ENCODE measurements at regions not wholly inside any gene's neighbourhood (a gene's known extent, or its start where the extent isn't known, plus 50 kb on each side); places are given as distances from the start of the nearest gene placed in this dataset.

DNA sequence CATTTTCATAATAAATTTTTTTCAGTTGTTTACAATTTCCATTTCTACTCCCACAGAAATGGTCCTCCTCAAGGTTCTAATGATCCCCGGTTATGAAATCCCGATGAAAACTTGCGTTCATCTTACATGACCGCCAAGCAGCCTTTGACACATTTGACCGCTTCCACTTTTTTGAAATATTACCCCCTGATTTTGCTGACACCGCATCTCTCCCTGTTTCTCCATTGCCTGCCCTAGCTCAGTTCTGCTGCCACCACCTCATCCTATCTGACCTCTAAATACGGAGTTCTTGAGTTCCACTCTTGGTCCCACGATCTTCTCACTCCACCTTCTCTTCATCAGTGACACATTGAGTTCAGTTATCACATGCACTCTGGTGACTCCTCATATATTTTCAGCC, 74.1 kb downstream of the SLC35B3 start:
- H3K27me3 ChIP-seq: no peaks in the 10 kb centered on the region
- H3K9me3 ChIP-seq: no peaks in the 10 kb centered on the region
- H3K36me3 ChIP-seq: no peaks in the 10 kb centered on the region
- no peak for DNase-seq (ENCODE audit: extremely low spot score)
- WGBS: 94% methylated on average over 8 of the region's 8 CpGs
- intact Hi-C loops (cut with DNase I): no loop called here
- no peaks in the 10 kb centered on the region for H3K4me1 ChIP-seq
- no peak overlapping the region for H3K4me3 ChIP-seq
- TF ChIP-seq EP300 (IDR thresholded peaks at IDR 0.05): no peak
- TF ChIP-seq POLR2A (IDR thresholded peaks at IDR 0.05; ENCODE audit: low read depth): no peak
- TF ChIP-seq, protein P1, sequence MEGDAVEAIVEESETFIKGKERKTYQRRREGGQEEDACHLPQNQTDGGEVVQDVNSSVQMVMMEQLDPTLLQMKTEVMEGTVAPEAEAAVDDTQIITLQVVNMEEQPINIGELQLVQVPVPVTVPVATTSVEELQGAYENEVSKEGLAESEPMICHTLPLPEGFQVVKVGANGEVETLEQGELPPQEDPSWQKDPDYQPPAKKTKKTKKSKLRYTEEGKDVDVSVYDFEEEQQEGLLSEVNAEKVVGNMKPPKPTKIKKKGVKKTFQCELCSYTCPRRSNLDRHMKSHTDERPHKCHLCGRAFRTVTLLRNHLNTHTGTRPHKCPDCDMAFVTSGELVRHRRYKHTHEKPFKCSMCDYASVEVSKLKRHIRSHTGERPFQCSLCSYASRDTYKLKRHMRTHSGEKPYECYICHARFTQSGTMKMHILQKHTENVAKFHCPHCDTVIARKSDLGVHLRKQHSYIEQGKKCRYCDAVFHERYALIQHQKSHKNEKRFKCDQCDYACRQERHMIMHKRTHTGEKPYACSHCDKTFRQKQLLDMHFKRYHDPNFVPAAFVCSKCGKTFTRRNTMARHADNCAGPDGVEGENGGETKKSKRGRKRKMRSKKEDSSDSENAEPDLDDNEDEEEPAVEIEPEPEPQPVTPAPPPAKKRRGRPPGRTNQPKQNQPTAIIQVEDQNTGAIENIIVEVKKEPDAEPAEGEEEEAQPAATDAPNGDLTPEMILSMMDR (IDR thresholded peaks at IDR 0.05): no peak
- TF ChIP-seq POLR2AphosphoS5 (IDR thresholded peaks at IDR 0.05): no peak
- no peak overlapping the region for H3K27ac ChIP-seq (replicated peaks in 1 of 4)

DNA sequence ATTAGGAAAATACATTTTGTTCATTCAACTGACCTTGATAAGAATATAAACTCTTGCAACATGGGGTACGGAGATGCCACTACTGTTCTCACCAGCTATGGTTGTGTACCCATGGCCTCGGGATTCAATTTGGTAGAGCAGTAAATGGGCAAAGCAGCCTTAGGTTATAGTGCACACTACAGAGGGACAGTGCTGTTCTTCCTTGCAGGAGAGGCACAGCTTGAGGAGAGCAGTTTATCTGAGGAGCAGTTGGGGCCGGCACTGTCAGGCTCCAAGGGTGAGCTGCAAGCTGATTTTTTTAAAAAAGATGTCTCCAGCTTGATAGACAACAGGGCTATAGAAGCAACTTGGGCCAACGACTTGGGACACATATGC, 82.4 kb downstream of the SLC35B3 start:
- H3K9me3 ChIP-seq: no peaks in the 10 kb centered on the region
- H3K4me3 ChIP-seq: no peak overlapping the region
- no peaks in the 10 kb centered on the region for H3K27me3 ChIP-seq
- H3K36me3 ChIP-seq: no peaks in the 10 kb centered on the region
- no peak for TF ChIP-seq EP300 (IDR thresholded peaks at IDR 0.05)
- TF ChIP-seq POLR2A (IDR thresholded peaks at IDR 0.05; ENCODE audit: low read depth): no peak
- TF ChIP-seq, protein P1 (IDR thresholded peaks at IDR 0.05): no peak
- TF ChIP-seq POLR2AphosphoS5 (IDR thresholded peaks at IDR 0.05): no peak
- 78% methylated on average over 4 of the region's 4 CpGs for WGBS
- no peak for DNase-seq (ENCODE audit: extremely low spot score)
- no peak overlapping the region for H3K27ac ChIP-seq (replicated peaks in 1 of 4)
- H3K4me1 ChIP-seq: no peaks in the 10 kb centered on the region
- intact Hi-C loops (cut with DNase I): no loop called here

DNA sequence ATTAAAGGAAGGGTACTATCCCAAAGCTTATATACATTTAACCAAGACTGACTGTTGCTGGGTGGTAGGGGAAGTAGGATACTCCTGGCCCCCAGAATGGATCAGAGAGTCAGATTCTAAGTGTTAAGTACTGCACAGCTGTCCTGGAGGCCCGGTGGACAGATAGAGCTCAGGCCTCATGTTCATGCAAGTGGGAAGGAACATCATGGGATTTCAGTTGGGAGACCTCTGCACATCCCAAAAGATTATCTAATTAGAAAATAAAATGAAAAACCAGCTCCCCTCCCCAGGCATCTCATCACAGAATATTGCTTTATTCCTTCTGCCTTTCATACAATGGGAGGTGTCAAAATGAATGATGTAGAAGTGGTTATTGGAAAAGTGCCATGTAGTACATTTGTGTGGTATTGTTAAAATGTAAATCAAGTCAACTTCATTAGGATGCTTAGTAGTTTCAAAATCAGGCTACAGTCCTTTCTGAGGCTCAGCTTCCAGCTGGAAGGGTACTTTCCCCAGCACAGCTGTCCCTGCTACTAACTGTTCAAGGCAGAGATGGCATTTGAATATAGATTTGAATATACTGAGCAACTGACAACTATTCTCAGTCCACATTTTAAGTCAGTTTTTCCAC, 82.9 kb downstream of the SLC35B3 start:
- H3K4me1 ChIP-seq: no peaks in the 10 kb centered on the region
- no peaks in the 10 kb centered on the region for H3K27me3 ChIP-seq
- TF ChIP-seq POLR2AphosphoS5 (IDR thresholded peaks at IDR 0.05): no peak
- TF ChIP-seq POLR2A (IDR thresholded peaks at IDR 0.05; ENCODE audit: low read depth): no peak
- TF ChIP-seq, protein P1 (IDR thresholded peaks at IDR 0.05): no peak
- TF ChIP-seq EP300 (IDR thresholded peaks at IDR 0.05): no peak
- H3K4me3 ChIP-seq: no peak overlapping the region
- H3K36me3 ChIP-seq: no peaks in the 10 kb centered on the region
- H3K27ac ChIP-seq (replicated peaks in 1 of 4): no peak overlapping the region
- intact Hi-C loops (cut with DNase I): no loop called here
- DNase-seq (ENCODE audit: extremely low spot score): no peak
- WGBS: 100% methylated on average over 1 of the region's 1 CpG
- no peaks in the 10 kb centered on the region for H3K9me3 ChIP-seq

DNA sequence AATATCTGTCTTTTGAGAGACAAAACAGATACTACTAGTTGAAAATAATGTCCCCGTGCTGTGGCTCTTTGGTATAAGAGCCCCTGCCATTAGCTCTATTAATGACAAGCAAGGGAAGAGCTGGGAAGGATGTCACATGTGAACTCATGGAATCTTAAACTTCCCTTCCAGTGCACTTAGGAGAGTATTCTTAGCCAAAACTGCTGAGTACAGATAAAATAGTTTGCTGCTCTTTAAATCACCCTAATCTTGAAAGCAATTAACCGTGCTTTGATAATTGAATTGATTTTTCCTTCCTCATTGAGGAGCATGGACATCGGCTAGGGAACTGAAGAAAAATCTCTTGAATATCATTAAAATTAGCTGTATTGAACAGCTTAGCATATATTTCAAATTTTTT, 91.7 kb downstream of the SLC35B3 start:
- DNase-seq (ENCODE audit: extremely low spot score): no peak
- Histone ChIP-seq H3K9me3 (peaks cover 0 to 11% (median 4%) of the 10 kb centered on the region in 4 donors), H3K4me3 (no peak overlapping the region), H3K36me3 (no peaks in the 10 kb centered on the region), H3K4me1 (no peaks in the 10 kb centered on the region), H3K27ac (replicated peaks in 1 of 4) (no peak overlapping the region), H3K27me3 (no peaks in the 10 kb centered on the region)
- TF ChIP-seq, protein P1 (IDR thresholded peaks at IDR 0.05): no peak
- TF ChIP-seq POLR2AphosphoS5 (IDR thresholded peaks at IDR 0.05): no peak
- intact Hi-C loops (cut with DNase I): no loop called here
- WGBS: 76% methylated on average over 3 of the region's 3 CpGs

DNA sequence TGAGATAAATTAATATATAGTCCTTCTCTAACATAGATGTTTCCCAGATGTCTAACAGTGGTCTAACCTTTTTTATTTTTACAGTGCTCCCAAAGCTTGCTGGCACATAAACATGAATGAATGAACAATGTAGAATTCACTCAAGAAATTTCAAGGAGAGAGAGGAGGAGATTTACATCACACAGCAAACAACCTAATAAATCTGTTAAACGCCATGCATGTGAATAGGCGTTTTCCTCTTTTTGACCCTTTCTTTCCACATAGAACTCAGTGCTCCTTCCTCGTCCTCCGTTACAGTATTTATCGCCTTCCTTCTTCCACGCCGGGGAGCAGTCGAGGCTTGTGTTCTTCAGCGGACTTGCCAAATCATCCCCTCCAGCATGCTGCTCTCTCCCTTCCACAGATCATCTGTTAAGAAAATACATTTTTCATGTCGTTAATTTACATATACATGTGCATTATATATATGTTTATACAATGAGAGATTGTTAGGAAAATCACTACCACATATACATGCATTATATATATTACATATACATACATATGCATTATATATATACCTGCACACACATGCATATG, 93.0 kb downstream of the SLC35B3 start:
- 83% methylated on average over 10 of the region's 10 CpGs for WGBS
- intact Hi-C loops (cut with DNase I): no loop called here
- H3K4me1 ChIP-seq: no peaks in the 10 kb centered on the region
- H3K27ac ChIP-seq (replicated peaks in 1 of 4): no peak overlapping the region
- no peak for DNase-seq (ENCODE audit: extremely low spot score)
- H3K9me3 ChIP-seq: peaks cover 0 to 11% (median 4%) of the 10 kb centered on the region in 4 donors
- H3K27me3 ChIP-seq: no peaks in the 10 kb centered on the region
- H3K36me3 ChIP-seq: no peaks in the 10 kb centered on the region
- H3K4me3 ChIP-seq: no peak overlapping the region
- TF ChIP-seq, protein P1 (IDR thresholded peaks at IDR 0.05): no peak
- TF ChIP-seq POLR2AphosphoS5 (IDR thresholded peaks at IDR 0.05) (no peak), POLR2A (IDR thresholded peaks at IDR 0.05; ENCODE audit: low read depth) (no peak), EP300 (IDR thresholded peaks at IDR 0.05) (no peak)
